HG02588 (cell line): ENCODE measurements at regions not wholly inside any gene's neighbourhood (a gene's known extent, or its start where the extent isn't known, plus 50 kb on each side); places are given as distances from the start of the nearest gene placed in this dataset.
"Not testable (repeated sequence)": the region's sequence is repeated elsewhere in the genome, so short reads cannot be mapped to it uniquely, and the experiment has no call there.

Experiments used
- ATAC-seq: cut with Tn5 transposase; IDR thresholded peaks from one replicate; pipeline ENCODE4 v1.9.1; 2021; ENCODE audit warnings: mild to moderate bottlenecking, moderate library complexity; ENCODE audit not compliant: unreplicated experiment

- ATAC-seq: no peak
These were observed 190.3 kb upstream of the TAB2 start for GRCh38 chr6:149127212-149127611.

GRCh38 chr6:149128489-149129145 is 188.9 kb upstream of the TAB2 start:
- no peak for ATAC-seq

- no peak for ATAC-seq
These were observed 188.0 kb upstream of the TAB2 start for GRCh38 chr6:149129371-149130077.

GRCh38 chr6:149130090-149130489 is 187.4 kb upstream of the TAB2 start:
- no peak for ATAC-seq

GRCh38 chr6:149130508-149130907 is 187.0 kb upstream of the TAB2 start:
- ATAC-seq: no peak

GRCh38 chr6:149131891-149132290 is 185.6 kb upstream of the TAB2 start:
- ATAC-seq: no peak

- no peak for ATAC-seq
These were observed 185.2 kb upstream of the TAB2 start for GRCh38 chr6:149132336-149132735.

- no peak for ATAC-seq
These were observed 183.0 kb upstream of the TAB2 start for GRCh38 chr6:149134511-149134933.

GRCh38 chr6:149135809-149136208 is 181.7 kb upstream of the TAB2 start:
- no peak for ATAC-seq

- no peak for ATAC-seq
These were observed 181.1 kb upstream of the TAB2 start for GRCh38 chr6:149136273-149136912.

GRCh38 chr6:149136913-149137286 is 180.6 kb upstream of the TAB2 start:
- ATAC-seq: no peak

GRCh38 chr6:149137594-149137993 is 179.9 kb upstream of the TAB2 start:
- no peak for ATAC-seq

GRCh38 chr6:149138089-149138488 is 179.4 kb upstream of the TAB2 start:
- ATAC-seq: no peak

GRCh38 chr6:149138699-149139294 is 178.7 kb upstream of the TAB2 start:
- no peak for ATAC-seq

GRCh38 chr6:149139782-149140136 is 177.8 kb upstream of the TAB2 start:
- ATAC-seq: no peak

GRCh38 chr6:149140137-149140909 is 177.2 kb upstream of the TAB2 start:
- ATAC-seq: peak; percentile 77

- peak; percentile 58 for ATAC-seq
These were observed 176.6 kb upstream of the TAB2 start for GRCh38 chr6:149140910-149141290.

- ATAC-seq: no peak
These were observed 174.5 kb upstream of the TAB2 start for GRCh38 chr6:149142924-149143429.

- ATAC-seq: not testable (repeated sequence)
These were observed 171.7 kb upstream of the TAB2 start for GRCh38 chr6:149145800-149146199.

GRCh38 chr6:149147195-149147594 is 170.3 kb upstream of the TAB2 start:
- ATAC-seq: no peak
